ENCODE measurements at regions not wholly inside any gene's neighbourhood (a gene's known extent, or its start where the extent isn't known, plus 50 kb on each side); places are given as distances from the start of the nearest gene placed in this dataset.

DNA sequence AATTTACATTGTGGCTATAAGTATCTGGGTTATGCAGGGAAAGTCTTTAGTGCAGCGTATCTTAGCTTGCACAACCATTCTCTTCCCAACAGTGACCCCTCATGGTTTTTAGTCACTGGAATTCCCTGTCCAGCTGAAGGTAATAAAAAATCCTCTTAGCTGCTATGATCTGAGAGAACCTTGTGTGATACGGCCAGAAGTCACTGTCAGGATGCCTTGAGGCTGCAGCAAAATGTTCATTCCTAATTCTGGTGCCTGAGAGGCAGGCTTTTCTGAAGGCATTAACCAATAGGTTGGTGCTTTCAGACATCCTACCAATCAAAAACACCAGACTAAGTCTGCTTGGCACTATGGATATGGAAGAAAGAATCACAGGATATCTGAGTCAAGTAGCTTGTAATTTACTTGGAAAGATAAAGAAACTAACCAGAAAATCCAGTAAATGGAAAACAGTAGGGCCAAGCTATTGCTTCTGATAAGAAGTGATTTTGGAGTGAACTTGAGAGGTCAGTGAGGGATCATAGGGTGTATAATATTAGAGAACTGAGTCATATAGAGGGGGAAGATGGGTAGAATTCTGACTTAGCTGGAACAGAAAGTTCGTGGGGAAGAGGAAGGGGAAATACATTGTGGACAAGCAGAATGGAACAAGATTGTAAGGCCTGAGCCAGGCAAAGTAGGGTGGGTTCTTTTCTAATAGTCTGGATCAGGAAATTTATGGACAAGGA is 89.0 kb upstream of the SLC14A2 start:
- no peak for DNase-seq (ENCODE audit: low read depth, low spot score)

DNA sequence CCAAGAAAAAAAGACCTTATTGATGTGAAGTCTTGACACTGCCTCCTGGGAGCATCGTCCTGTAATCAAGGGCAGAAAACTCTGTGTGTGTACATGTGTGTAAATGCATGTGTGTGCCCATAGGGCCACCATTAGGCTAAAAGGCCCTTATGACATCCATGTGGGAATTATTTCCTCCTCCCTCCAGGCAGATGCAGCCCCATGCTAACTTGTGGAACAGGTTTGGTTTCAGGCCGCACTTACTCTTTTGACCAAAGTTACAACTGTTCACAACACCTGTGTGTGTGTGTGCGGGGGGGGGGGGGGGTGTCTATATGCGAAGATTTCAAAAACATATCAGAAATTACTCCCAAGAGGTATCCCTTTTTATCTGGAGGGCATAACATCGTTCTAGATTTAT is 87.4 kb upstream of the SLC14A2 start:
- no peak for DNase-seq (ENCODE audit: low read depth, low spot score)

- no peak for DNase-seq (ENCODE audit: low read depth, low spot score)
Measured at GRCh38 chr18:45528712-45529336, 86.5 kb upstream of the SLC14A2 start.

DNA sequence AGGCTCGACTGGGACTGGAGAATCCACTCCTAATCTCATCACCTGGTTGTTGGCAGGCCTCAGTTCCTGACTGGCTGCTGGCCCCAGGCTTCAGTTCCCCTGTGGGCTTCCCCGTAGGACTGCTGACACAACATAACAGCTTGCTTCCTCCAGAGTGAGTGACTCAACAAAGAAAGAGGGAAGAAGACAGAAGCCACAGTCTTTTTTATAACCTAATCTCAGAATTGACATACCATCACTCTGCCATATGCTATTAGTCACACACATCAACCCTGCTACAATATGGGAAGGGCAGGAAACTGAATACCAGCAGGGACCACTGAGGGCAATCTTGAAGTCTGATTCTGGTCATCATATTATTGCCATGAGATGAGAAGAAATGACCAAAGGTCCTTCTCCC is 76.8 kb upstream of the SLC14A2 start:
- no peak for DNase-seq (ENCODE audit: low read depth, low spot score)

DNA sequence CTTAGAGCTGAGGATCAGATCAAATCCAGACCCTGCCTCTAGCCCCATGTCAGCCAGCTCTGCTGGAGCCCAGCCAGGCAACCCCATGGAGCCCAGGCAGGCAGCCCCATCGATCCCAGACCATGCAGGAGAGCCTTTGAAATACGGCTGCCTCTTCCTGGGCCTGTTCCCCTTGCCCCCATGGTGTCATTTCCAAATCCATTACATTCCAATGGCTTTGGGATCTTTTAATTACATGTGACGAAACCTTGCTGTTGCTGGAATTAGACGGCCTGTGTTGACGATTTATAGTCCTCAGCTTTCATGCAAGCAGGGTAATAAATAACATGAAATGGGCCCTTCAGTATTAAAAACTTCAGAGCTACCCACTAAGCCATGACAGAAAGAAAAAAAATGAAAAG is 75.8 kb upstream of the SLC14A2 start:
- no peak for DNase-seq (ENCODE audit: low read depth, low spot score)

DNA sequence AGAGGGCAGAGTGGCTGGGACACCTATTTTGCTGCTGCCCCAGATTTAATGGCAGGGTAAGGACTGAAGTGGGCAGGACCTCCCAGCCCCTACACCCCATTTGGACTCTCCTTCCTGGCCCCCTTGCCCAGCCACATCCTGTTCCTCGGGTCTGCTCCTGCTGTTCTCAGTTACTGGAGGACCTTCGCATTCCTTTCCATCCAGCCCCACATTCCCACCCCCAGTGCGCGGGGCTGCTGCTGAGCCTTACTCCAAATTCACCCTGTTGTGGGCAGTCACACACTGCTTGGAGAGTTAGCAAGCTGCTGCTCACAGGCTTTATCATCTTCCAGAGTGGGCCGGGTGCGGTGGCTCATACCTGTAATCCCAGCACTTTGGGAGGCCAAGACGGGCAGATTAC is 75.2 kb upstream of the SLC14A2 start:
- peak; percentile 33 for DNase-seq (ENCODE audit: low read depth, low spot score)

DNA sequence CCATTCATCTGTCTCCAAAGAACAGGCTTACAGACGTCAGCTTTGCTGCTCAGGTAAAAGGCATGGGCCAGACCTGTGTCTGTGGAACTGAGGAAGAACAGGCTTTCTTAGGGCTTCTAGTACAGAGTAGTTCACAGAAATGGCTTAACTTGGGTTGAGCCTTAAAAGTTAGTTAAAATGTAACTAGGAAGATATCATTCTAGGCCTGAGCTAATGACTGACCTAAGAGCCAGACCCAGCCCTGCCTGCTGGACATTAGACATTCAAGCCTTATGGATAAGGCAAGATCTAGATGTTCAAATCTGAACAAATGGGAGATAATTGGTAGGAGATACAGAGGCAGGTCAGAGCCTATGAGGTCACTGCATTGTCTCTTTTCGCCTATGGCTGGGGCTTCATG is 73.9 kb upstream of the SLC14A2 start:
- DNase-seq (ENCODE audit: low read depth, low spot score), result no peak

GRCh38 chr18:45542043-45542442 is 73.2 kb upstream of the SLC14A2 start:
- DNase-seq (ENCODE audit: low read depth, low spot score), result no peak

GRCh38 chr18:45547910-45548309 is 67.4 kb upstream of the SLC14A2 start:
- DNase-seq (ENCODE audit: low read depth, low spot score), result no peak

DNA sequence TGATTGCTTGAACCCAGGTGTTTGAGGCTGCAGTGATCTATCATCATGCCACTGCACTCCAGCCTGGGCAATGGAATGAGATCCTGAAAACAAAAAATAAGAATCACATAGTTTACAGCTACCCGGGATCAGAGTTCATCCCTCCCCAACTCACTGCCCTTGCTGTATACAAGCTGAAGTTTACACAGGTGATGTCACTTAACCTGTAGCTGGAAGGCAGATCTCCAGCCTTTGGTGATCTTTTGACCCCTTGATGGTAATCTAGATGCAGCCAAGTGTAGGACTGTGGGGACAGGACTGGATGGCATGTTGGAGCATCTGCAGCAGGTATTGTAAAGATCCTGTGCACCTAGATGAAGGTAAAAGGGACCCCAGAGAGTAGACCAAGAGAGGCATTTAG is 66.7 kb upstream of the SLC14A2 start:
- DNase-seq (ENCODE audit: low read depth, low spot score), result no peak

- no peak for DNase-seq (ENCODE audit: low read depth, low spot score)
Measured at GRCh38 chr18:45549290-45549689, 66.0 kb upstream of the SLC14A2 start.

DNA sequence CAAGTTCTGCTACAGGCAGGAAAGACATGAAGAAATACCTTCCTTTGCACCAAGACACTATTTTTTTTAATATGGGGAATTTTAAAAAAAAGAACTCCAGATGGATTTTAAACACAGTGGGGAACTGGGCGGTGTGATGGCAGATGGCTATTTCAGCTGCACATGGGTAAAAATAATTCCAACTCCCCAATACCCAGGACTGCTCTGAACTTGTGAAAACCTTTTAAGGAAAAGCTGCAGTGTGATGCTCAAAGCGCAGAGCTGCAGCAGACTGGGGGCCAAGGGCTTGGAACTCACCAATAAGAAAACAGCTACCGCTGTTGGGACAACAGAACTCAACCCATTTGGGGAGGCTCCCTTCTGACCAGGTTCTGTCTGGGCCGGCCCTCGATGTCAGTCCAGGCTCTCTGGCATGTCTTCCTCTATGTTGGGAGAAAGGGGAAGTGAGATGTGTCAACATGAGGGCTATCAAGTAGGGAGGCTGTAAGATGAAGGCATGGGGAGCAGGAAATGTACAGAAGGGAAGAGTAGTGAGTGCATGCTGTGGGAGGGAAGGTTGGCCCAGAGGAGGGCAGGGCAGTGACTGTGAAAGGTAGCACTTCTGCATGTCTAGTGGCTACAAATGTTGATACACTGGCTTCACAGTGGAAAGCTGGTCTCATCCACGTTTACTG is 64.0 kb upstream of the SLC14A2 start:
- no peak for DNase-seq (ENCODE audit: low read depth, low spot score)

- no peak for DNase-seq (ENCODE audit: low read depth, low spot score)
Measured at GRCh38 chr18:45553723-45554388, 61.4 kb upstream of the SLC14A2 start.

DNA sequence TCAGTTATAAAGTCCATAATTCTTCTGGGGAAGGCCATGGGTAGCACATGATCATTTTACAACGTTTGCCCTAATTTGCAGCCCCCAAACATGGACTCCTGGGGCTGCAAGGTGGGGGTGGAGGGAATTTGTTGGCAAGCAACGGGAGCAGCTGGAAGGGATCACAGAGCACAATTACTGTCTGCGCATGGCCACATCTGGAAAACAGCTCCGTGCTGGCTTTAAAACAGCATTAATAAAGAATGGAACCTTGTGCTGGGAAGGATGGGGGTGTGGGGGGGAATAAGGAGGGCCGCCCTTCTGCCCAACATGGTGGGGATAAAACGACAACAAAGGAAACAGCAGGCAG is 60.9 kb upstream of the SLC14A2 start:
- DNase-seq (ENCODE audit: low read depth, low spot score), result no peak

DNA sequence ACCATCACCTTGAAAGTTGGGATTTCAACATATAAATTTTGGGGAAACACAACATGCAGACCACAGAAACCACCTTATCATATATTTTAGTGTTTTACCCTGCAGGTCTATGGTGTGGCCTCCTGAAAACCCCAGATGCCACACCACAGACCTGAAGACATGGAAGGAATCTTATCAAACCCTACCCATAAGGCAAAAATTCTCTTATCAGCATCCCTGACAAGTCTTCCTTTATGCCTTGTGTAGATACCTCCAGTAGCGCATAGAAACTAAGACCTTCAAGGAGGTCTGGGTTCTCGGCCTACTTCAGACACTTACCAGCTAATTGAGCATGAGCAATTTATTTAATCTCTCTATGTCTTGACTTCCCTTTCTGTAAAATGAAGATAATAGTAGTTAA is 59.1 kb upstream of the SLC14A2 start:
- DNase-seq (ENCODE audit: low read depth, low spot score), result no peak

GRCh38 chr18:45557287-45557686 is 58.0 kb upstream of the SLC14A2 start:
- no peak for DNase-seq (ENCODE audit: low read depth, low spot score)

GRCh38 chr18:45557779-45558178 is 57.5 kb upstream of the SLC14A2 start:
- no peak for DNase-seq (ENCODE audit: low read depth, low spot score)

GRCh38 chr18:45559258-45559657 is 56.0 kb upstream of the SLC14A2 start:
- DNase-seq (ENCODE audit: low read depth, low spot score), result no peak

DNA sequence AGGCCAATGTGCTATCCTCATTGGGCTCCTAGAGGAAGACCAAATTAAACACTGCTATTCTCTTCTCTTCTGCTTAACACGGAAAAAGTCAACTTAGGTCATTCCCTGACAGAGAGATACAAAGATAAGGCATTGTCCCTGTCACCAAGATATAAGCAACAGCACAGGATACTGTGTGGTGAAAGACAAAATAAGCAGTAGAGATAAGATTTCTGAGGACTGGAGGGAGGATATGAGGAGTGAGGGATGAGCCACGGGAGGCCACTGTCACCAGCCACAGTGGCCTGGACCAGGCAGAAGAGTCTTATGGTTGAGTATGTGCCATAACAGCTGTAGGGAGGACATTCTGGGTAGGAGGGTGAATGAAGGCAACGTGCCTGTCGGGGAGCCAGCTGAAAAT is 54.4 kb upstream of the SLC14A2 start:
- DNase-seq (ENCODE audit: low read depth, low spot score), result no peak

GRCh38 chr18:45562567-45563479 is 52.5 kb upstream of the SLC14A2 start:
- no peak for DNase-seq (ENCODE audit: low read depth, low spot score)

DNA sequence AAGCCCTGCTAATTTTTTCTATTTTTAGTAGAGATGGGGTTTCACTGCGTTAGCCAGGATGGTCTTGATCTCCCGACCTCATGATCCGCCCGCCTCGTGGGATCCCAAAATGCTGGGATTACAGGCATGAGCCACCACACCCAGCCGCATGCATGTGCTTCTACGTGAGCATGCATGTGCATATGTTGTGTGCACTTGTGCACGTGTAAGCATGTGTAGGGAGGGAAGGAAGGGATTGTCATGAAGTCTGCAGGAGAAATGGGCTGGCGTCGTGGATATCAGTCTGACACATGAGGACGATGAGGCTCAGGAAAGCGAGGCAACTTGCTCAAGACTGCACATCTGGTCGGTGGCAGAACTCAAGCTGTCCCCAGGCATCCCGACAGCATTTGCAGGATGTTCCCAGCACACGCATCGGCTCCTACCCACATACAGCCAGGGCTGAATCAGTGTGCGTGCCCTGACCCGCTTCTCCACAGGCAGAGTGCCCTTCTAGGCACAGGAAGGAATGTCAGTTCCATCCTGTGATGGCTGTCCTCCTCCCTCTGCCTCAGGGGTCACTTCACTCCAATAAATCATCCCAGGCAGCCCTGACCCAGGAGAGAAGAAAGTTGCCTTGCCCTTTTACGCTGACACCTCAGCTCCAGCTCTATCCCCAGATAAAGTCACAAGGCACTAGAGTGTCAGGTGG is 49.9 kb upstream of the SLC14A2 start:
- DNase-seq (ENCODE audit: low read depth, low spot score), result no peak
